ENCODE measurements at regions not wholly inside any gene's neighbourhood (a gene's known extent, or its start where the extent isn't known, plus 50 kb on each side); places are given as distances from the start of the nearest gene placed in this dataset.

GRCh38 chr19:28388988-28389387 lies 824.0 kb downstream of the UQCRFS1 start:
- Histone ChIP-seq H3K23ac (ENCODE audit: low read depth, low read length, poor library complexity) (no peak overlapping the region), H3K9ac (ENCODE audit: low read depth, low read length, poor library complexity) (no peak overlapping the region), H3K4ac (ENCODE audit: low read length) (no peak overlapping the region), H2AFZ (ENCODE audit: low read length) (no peak overlapping the region), H3K4me3 (ENCODE audit: low read length in 2 of 2) (no peak overlapping the region), H2AK5ac (ENCODE audit: low read depth, low read length) (no peak overlapping the region), H3K27ac (replicated peaks; ENCODE audit: low read length) (no peak overlapping the region), H3K27me3 (ENCODE audit: control insufficient read depth in 3 of 3, insufficient read depth in 3 of 3, low read depth in 1 of 3, low read length in 3 of 3) (no peaks in the 10 kb centered on the region), H2BK120ac (ENCODE audit: low read depth, low read length) (no peak overlapping the region), H3K18ac (ENCODE audit: low read length) (no peak overlapping the region), H3K36me3 (replicated peaks in 1 of 2; ENCODE audit: control insufficient read depth in 2 of 2, insufficient read depth in 2 of 2, low read length in 2 of 2) (no peaks in the 10 kb centered on the region), H3K14ac (ENCODE audit: low read length) (no peak overlapping the region), H3K79me1 (ENCODE audit: low read depth, low read length) (no peaks in the 10 kb centered on the region), H4K91ac (ENCODE audit: low read depth, low read length, poor library complexity) (no peak overlapping the region), H3K9me3 (replicated peaks in 1 of 2; ENCODE audit: control insufficient read depth in 2 of 2, insufficient read depth in 1 of 2, low read depth in 1 of 2, low read length in 2 of 2) (no peaks in the 10 kb centered on the region), H4K8ac (ENCODE audit: low read depth, low read length) (no peak overlapping the region), H2BK5ac (ENCODE audit: low read length) (no peak overlapping the region), H3K4me1 (ENCODE audit: control insufficient read depth in 2 of 2, insufficient read depth in 1 of 2, low read depth in 1 of 2, low read length in 2 of 2) (peaks cover 0 to 4% of the 10 kb centered on the region in 2 donors), H3K4me2 (ENCODE audit: insufficient read depth, low read length, poor library complexity, severe bottlenecking) (no peak overlapping the region), H2BK12ac (ENCODE audit: low read length) (no peak overlapping the region), H2BK15ac (ENCODE audit: low read length) (no peak overlapping the region)
- no peak for DNase-seq (ENCODE audit: low spot score)
- no CpG with 5 or more reads among the region's 3 CpGs for WGBS, 2 donors (ENCODE audit: extremely low coverage in 2 of 2, insufficient read length in 2 of 2, insufficient replicate concordance in 1 of 2)

- Histone ChIP-seq H2BK15ac (ENCODE audit: low read length) (no peak overlapping the region), H3K4me3 (ENCODE audit: low read length in 2 of 2) (no peak overlapping the region), H3K9me3 (replicated peaks in 1 of 2; ENCODE audit: control insufficient read depth in 2 of 2, insufficient read depth in 1 of 2, low read depth in 1 of 2, low read length in 2 of 2) (no peaks in the 10 kb centered on the region), H4K8ac (ENCODE audit: low read depth, low read length) (no peak overlapping the region), H3K14ac (ENCODE audit: low read length) (no peak overlapping the region), H3K4me2 (ENCODE audit: insufficient read depth, low read length, poor library complexity, severe bottlenecking) (no peak overlapping the region), H3K36me3 (replicated peaks in 1 of 2; ENCODE audit: control insufficient read depth in 2 of 2, insufficient read depth in 2 of 2, low read length in 2 of 2) (no peaks in the 10 kb centered on the region), H3K79me1 (ENCODE audit: low read depth, low read length) (no peaks in the 10 kb centered on the region), H3K27ac (replicated peaks; ENCODE audit: low read length) (no peak overlapping the region), H2AFZ (ENCODE audit: low read length) (no peak overlapping the region), H2AK5ac (ENCODE audit: low read depth, low read length) (no peak overlapping the region), H3K18ac (ENCODE audit: low read length) (no peak overlapping the region), H3K4ac (ENCODE audit: low read length) (no peak overlapping the region), H3K9ac (ENCODE audit: low read depth, low read length, poor library complexity) (no peak overlapping the region), H3K4me1 (ENCODE audit: control insufficient read depth in 2 of 2, insufficient read depth in 1 of 2, low read depth in 1 of 2, low read length in 2 of 2) (no peaks in the 10 kb centered on the region), H3K27me3 (ENCODE audit: control insufficient read depth in 3 of 3, insufficient read depth in 3 of 3, low read depth in 1 of 3, low read length in 3 of 3) (no peaks in the 10 kb centered on the region), H2BK12ac (ENCODE audit: low read length) (no peak overlapping the region), H4K91ac (ENCODE audit: low read depth, low read length, poor library complexity) (no peak overlapping the region), H3K23ac (ENCODE audit: low read depth, low read length, poor library complexity) (no peak overlapping the region), H2BK5ac (ENCODE audit: low read length) (no peak overlapping the region), H2BK120ac (ENCODE audit: low read depth, low read length) (no peak overlapping the region)
- no peak for DNase-seq (ENCODE audit: low spot score)
- no CpG with 5 or more reads among the region's 4 CpGs for WGBS, 2 donors (ENCODE audit: extremely low coverage in 2 of 2, insufficient read length in 2 of 2, insufficient replicate concordance in 1 of 2)
These were observed 825.4 kb downstream of the UQCRFS1 start for GRCh38 chr19:28387507-28387906.

- Histone ChIP-seq H2BK5ac (ENCODE audit: low read length) (no peak overlapping the region), H3K79me1 (ENCODE audit: low read depth, low read length) (no peaks in the 10 kb centered on the region), H3K23ac (ENCODE audit: low read depth, low read length, poor library complexity) (no peak overlapping the region), H3K27ac (replicated peaks; ENCODE audit: low read length) (no peak overlapping the region), H2BK15ac (ENCODE audit: low read length) (no peak overlapping the region), H4K8ac (ENCODE audit: low read depth, low read length) (no peak overlapping the region), H2AK5ac (ENCODE audit: low read depth, low read length) (no peak overlapping the region), H2BK12ac (ENCODE audit: low read length) (no peak overlapping the region), H3K4me1 (ENCODE audit: control insufficient read depth in 2 of 2, insufficient read depth in 1 of 2, low read depth in 1 of 2, low read length in 2 of 2) (no peaks in the 10 kb centered on the region), H3K36me3 (replicated peaks in 1 of 2; ENCODE audit: control insufficient read depth in 2 of 2, insufficient read depth in 2 of 2, low read length in 2 of 2) (no peaks in the 10 kb centered on the region), H2AFZ (ENCODE audit: low read length) (no peak overlapping the region), H3K4ac (ENCODE audit: low read length) (no peak overlapping the region), H3K4me2 (ENCODE audit: insufficient read depth, low read length, poor library complexity, severe bottlenecking) (no peak overlapping the region), H3K18ac (ENCODE audit: low read length) (no peak overlapping the region), H3K27me3 (ENCODE audit: control insufficient read depth in 3 of 3, insufficient read depth in 3 of 3, low read depth in 1 of 3, low read length in 3 of 3) (no peaks in the 10 kb centered on the region), H4K91ac (ENCODE audit: low read depth, low read length, poor library complexity) (no peak overlapping the region), H3K4me3 (ENCODE audit: low read length in 2 of 2) (no peak overlapping the region), H3K14ac (ENCODE audit: low read length) (no peak overlapping the region), H2BK120ac (ENCODE audit: low read depth, low read length) (no peak overlapping the region), H3K9ac (ENCODE audit: low read depth, low read length, poor library complexity) (no peak overlapping the region), H3K9me3 (replicated peaks in 1 of 2; ENCODE audit: control insufficient read depth in 2 of 2, insufficient read depth in 1 of 2, low read depth in 1 of 2, low read length in 2 of 2) (no peaks in the 10 kb centered on the region)
- DNase-seq (ENCODE audit: low spot score), result no peak
- no CpG with 5 or more reads among the region's 6 CpGs for WGBS, 2 donors (ENCODE audit: extremely low coverage in 2 of 2, insufficient read length in 2 of 2, insufficient replicate concordance in 1 of 2)
These were observed 826.5 kb downstream of the UQCRFS1 start for GRCh38 chr19:28386470-28386869.

GRCh38 chr19:28386066-28386465 lies 826.9 kb downstream of the UQCRFS1 start:
- H2AK5ac ChIP-seq (ENCODE audit: low read depth, low read length), result no peak overlapping the region
- no peak overlapping the region for H2AFZ ChIP-seq (ENCODE audit: low read length)
- H4K91ac ChIP-seq (ENCODE audit: low read depth, low read length, poor library complexity), result no peak overlapping the region
- WGBS, 2 donors (ENCODE audit: extremely low coverage in 2 of 2, insufficient read length in 2 of 2, insufficient replicate concordance in 1 of 2), result no CpG with 5 or more reads among the region's 3 CpGs
- no peaks in the 10 kb centered on the region for H3K27me3 ChIP-seq (ENCODE audit: control insufficient read depth in 3 of 3, insufficient read depth in 3 of 3, low read depth in 1 of 3, low read length in 3 of 3)
- H2BK12ac ChIP-seq (ENCODE audit: low read length), result no peak overlapping the region
- no peak overlapping the region for H3K23ac ChIP-seq (ENCODE audit: low read depth, low read length, poor library complexity)
- no peak overlapping the region for H3K4me2 ChIP-seq (ENCODE audit: insufficient read depth, low read length, poor library complexity, severe bottlenecking)
- no peak overlapping the region for H3K14ac ChIP-seq (ENCODE audit: low read length)
- no peak overlapping the region for H4K8ac ChIP-seq (ENCODE audit: low read depth, low read length)
- no peaks in the 10 kb centered on the region for H3K79me1 ChIP-seq (ENCODE audit: low read depth, low read length)
- H2BK120ac ChIP-seq (ENCODE audit: low read depth, low read length), result no peak overlapping the region
- no peak for DNase-seq (ENCODE audit: low spot score)
- H2BK5ac ChIP-seq (ENCODE audit: low read length), result no peak overlapping the region
- H3K4me3 ChIP-seq (ENCODE audit: low read length in 2 of 2), result no peak overlapping the region
- H3K9me3 ChIP-seq (replicated peaks in 1 of 2; ENCODE audit: control insufficient read depth in 2 of 2, insufficient read depth in 1 of 2, low read depth in 1 of 2, low read length in 2 of 2), result no peaks in the 10 kb centered on the region
- H2BK15ac ChIP-seq (ENCODE audit: low read length), result no peak overlapping the region
- H3K27ac ChIP-seq (replicated peaks; ENCODE audit: low read length), result no peak overlapping the region
- H3K18ac ChIP-seq (ENCODE audit: low read length), result no peak overlapping the region
- no peaks in the 10 kb centered on the region for H3K4me1 ChIP-seq (ENCODE audit: control insufficient read depth in 2 of 2, insufficient read depth in 1 of 2, low read depth in 1 of 2, low read length in 2 of 2)
- H3K9ac ChIP-seq (ENCODE audit: low read depth, low read length, poor library complexity), result no peak overlapping the region
- H3K36me3 ChIP-seq (replicated peaks in 1 of 2; ENCODE audit: control insufficient read depth in 2 of 2, insufficient read depth in 2 of 2, low read length in 2 of 2), result no peaks in the 10 kb centered on the region
- H3K4ac ChIP-seq (ENCODE audit: low read length), result no peak overlapping the region

All from neuronal stem cell (in vitro differentiated cells).